ENCODE measurements at regions not wholly inside any gene's neighbourhood (a gene's known extent, or its start where the extent isn't known, plus 50 kb on each side); places are given as distances from the start of the nearest gene placed in this dataset.

DNA sequence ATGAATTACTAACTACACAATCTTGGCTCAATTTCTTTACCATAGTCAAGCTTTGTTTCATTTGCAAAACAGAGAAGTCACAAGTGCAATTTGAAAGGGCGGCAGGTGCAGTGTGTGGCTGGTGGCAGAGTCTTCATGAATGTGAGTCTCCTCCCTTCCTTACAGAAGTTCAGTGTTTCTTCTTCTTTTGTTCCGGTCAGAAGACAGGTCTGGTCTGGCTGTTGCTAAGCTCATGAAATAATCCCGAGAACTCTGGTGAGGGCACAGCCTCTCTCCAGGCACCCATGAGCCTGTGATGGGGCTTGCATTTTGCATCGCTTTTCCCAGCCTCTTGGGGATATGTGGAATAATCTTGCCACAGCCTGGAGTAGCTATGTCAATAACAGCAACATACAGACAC lies 824.8 kb upstream of the SALL3 start:
- Histone ChIP-seq H3K9me3 (no peaks in the 10 kb centered on the region), H3K36me3 (ENCODE audit: low read depth, missing control alignments) (no peaks in the 10 kb centered on the region), H3K27me3 (no peaks in the 10 kb centered on the region), H3K27ac (no peak overlapping the region), H3K4me3 (no peak overlapping the region), H3K4me1 (no peaks in the 10 kb centered on the region)
- intact Hi-C loops (cut with DNase I; ENCODE audit: low total_unique reads): no loop called here
- no peak for DNase-seq
- TF ChIP-seq CTCF (IDR thresholded peaks at IDR 0.05) (no peak), POLR2A (IDR thresholded peaks at IDR 0.05) (no peak)
- 75 to 89% methylated on average over 4 of the region's 4 CpGs for WGBS, 2 donors

DNA sequence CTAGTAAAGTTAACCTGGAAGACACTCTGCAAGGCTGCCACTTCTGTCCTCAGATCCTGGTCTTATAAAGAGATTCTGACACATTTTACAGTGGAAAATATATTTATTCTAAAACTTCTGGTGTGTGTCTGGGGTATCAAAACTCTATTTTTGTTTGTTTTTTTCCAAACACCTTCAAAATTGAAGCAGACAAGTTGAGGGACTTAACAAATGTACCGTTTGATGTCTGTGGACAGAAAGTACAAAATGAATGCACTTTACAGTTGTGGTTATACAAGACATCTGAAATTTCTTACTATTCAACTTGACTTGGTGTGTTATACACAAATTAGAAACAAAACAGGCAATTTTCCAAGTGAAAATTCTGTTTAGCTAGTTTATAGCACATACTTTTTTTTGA lies 823.2 kb upstream of the SALL3 start:
- Histone ChIP-seq H3K27me3 (no peaks in the 10 kb centered on the region), H3K9me3 (no peaks in the 10 kb centered on the region), H3K4me1 (no peaks in the 10 kb centered on the region), H3K27ac (no peak overlapping the region), H3K4me3 (no peak overlapping the region), H3K36me3 (ENCODE audit: low read depth, missing control alignments) (no peaks in the 10 kb centered on the region)
- 58 to 78% methylated on average over 1 of the region's 1 CpG for WGBS, 2 donors
- intact Hi-C loops (cut with DNase I; ENCODE audit: low total_unique reads): no loop called here
- no peak for TF ChIP-seq POLR2A (IDR thresholded peaks at IDR 0.05)
- no peak for TF ChIP-seq CTCF (IDR thresholded peaks at IDR 0.05)
- no peak for DNase-seq

- Histone ChIP-seq H3K9me3 (no peaks in the 10 kb centered on the region), H3K4me3 (no peak overlapping the region), H3K4me1 (no peaks in the 10 kb centered on the region), H3K27ac (no peak overlapping the region), H3K27me3 (no peaks in the 10 kb centered on the region), H3K36me3 (ENCODE audit: low read depth, missing control alignments) (no peaks in the 10 kb centered on the region)
- DNase-seq: no peak
- 81 to 83% methylated on average over 17 of the region's 17 CpGs for WGBS, 2 donors
- intact Hi-C loops (cut with DNase I; ENCODE audit: low total_unique reads): no loop called here
- TF ChIP-seq CTCF (IDR thresholded peaks at IDR 0.05) (no peak), POLR2A (IDR thresholded peaks at IDR 0.05) (no peak)
Observed at GRCh38 chr18:78158943-78159342, 820.7 kb upstream of the SALL3 start.

- Histone ChIP-seq H3K36me3 (ENCODE audit: low read depth, missing control alignments) (no peaks in the 10 kb centered on the region), H3K27ac (no peak overlapping the region), H3K9me3 (no peaks in the 10 kb centered on the region), H3K4me3 (no peak overlapping the region), H3K4me1 (no peaks in the 10 kb centered on the region), H3K27me3 (no peaks in the 10 kb centered on the region)
- 82 to 85% methylated on average over 8 of the region's 8 CpGs for WGBS, 2 donors
- intact Hi-C loops (cut with DNase I; ENCODE audit: low total_unique reads): no loop called here
- DNase-seq: no peak
- TF ChIP-seq POLR2A (IDR thresholded peaks at IDR 0.05) (no peak), CTCF (IDR thresholded peaks at IDR 0.05) (no peak)
Observed at GRCh38 chr18:78159397-78159796, 820.2 kb upstream of the SALL3 start.

DNA sequence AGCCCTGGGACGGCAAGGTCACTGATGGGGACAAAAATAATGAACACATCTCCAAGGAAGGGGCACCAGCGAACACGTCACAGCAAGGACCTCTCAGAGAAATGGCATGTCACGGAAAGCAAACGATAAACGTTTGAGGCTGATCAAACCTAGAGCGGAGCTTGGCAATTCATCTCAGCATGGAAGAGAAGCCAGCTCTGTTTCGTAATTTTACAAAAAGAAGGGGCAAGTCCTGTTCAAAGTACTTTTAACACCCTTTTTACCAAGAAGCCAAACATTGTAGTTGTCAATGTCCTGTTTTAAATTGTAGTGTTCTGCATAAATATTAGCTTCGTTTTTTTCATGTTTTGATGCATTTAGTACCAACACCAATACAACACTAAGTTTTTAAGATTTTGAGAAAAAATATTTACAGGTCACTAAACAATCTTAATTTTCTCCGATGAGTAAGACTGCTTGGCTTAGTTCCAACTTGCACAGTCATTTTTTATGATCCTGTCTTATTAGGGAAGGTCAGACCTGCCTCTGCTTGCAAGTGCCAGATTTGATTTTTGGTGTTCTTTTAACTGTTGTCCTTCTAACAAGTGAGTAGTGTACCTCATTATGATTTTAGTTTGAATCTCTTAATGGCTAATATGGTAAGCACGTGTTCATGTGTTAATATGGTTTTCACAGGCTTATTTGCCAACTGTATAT lies 818.5 kb upstream of the SALL3 start:
- no peaks in the 10 kb centered on the region for H3K27me3 ChIP-seq
- WGBS, 2 donors: 52 to 60% methylated on average over 11 of the region's 11 CpGs
- no peaks in the 10 kb centered on the region for H3K4me1 ChIP-seq
- intact Hi-C loops (cut with DNase I; ENCODE audit: low total_unique reads): no loop called here
- TF ChIP-seq POLR2A (IDR thresholded peaks at IDR 0.05) (no peak), CTCF (IDR thresholded peaks at IDR 0.05) (no peak)
- no peak overlapping the region for H3K4me3 ChIP-seq
- no peak for DNase-seq
- no peak overlapping the region for H3K27ac ChIP-seq
- no peaks in the 10 kb centered on the region for H3K9me3 ChIP-seq
- no peaks in the 10 kb centered on the region for H3K36me3 ChIP-seq (ENCODE audit: low read depth, missing control alignments)
